ENCODE measurements at regions not wholly inside any gene's neighbourhood (a gene's known extent, or its start where the extent isn't known, plus 50 kb on each side); places are given as distances from the start of the nearest gene placed in this dataset.

GRCh38 chr7:126213876-126214275, 1038.9 kb downstream of the GRM8 start:
- Histone ChIP-seq H3K27ac (ENCODE audit: extremely low read depth, low read depth, low read length) (no peak overlapping the region), H3K36me3 (ENCODE audit: control insufficient read depth, insufficient read depth, low read length) (no peaks in the 10 kb centered on the region), H3K9me3 (replicated peaks; ENCODE audit: control insufficient read depth, insufficient read depth, low read depth, low read length) (no peaks in the 10 kb centered on the region; the same call in 1 of the 2 replicates), H4K20me1 (replicated peaks; ENCODE audit: control insufficient read depth, insufficient read depth, low read length) (no peaks in the 10 kb centered on the region), H3K79me2 (ENCODE audit: control insufficient read depth, insufficient read depth, low read length) (no peaks in the 10 kb centered on the region), H3K4me3 (no peak overlapping the region), H3K9me1 (ENCODE audit: control insufficient read depth, insufficient read depth, low read length) (no peaks in the 10 kb centered on the region), H3K9ac (ENCODE audit: insufficient read depth in 1 of 2, low read depth in 2 of 2, low read length in 2 of 2) (no peak overlapping the region), H3K27me3 (ENCODE audit: control insufficient read depth in 2 of 2, insufficient read depth in 2 of 2, low read length in 2 of 2) (no peaks in the 10 kb centered on the region), H3K4me1 (replicated peaks in 1 of 2; ENCODE audit: control insufficient read depth in 2 of 2, insufficient read depth in 2 of 2, low read length in 2 of 2) (no peaks in the 10 kb centered on the region), H2AFZ (ENCODE audit: low read depth, low read length) (no peak overlapping the region), H3K4me2 (ENCODE audit: insufficient read depth, low read length) (no peak overlapping the region)
- ChIA-PET POLR2A (no interaction called here), CTCF (ENCODE audit: low intra/inter-chr PET ratio) (no interaction called here)
- in situ Hi-C loops (cut with MboI) (no loop called here), intact Hi-C loops (cut with micrococcal nuclease) (no loop called here)
- no peak for ATAC-seq
- DNase-seq (ENCODE audit: extremely low read depth in 1 of 4, low spot score in 3 of 4) = no peak
- no peak for TF ChIP-seq HDAC3 (IDR thresholded peaks at IDR 0.05; ENCODE audit: borderline replicate concordance, partially characterized antibody)
- no peak for TF ChIP-seq CTCF (IDR thresholded peaks at IDR 0.05 in 2 of 3, conservative IDR thresholded peaks at IDR 0.05 in 1 of 3; ENCODE audit: insufficient read depth in 2 of 3, low read depth in 1 of 3, low read length in 3 of 3)
- 0% methylated on average over 1 of the region's 1 CpG for WGBS (ENCODE audit: insufficient coverage, low coverage, missing lambda C conversion rate)
- FAIRE-seq = no peak
- BruUV-seq (replicated peaks) = no TSS peak

- CTCF ChIA-PET (ENCODE audit: low intra/inter-chr PET ratio) = no interaction called here
- Histone ChIP-seq H3K9ac (ENCODE audit: insufficient read depth in 1 of 2, low read depth in 2 of 2, low read length in 2 of 2) (no peak overlapping the region), H3K4me2 (ENCODE audit: insufficient read depth, low read length) (no peak overlapping the region), H3K9me3 (replicated peaks; ENCODE audit: control insufficient read depth, insufficient read depth, low read depth, low read length) (no peaks in the 10 kb centered on the region), H3K4me1 (replicated peaks in 1 of 2; ENCODE audit: control insufficient read depth in 2 of 2, insufficient read depth in 2 of 2, low read length in 2 of 2) (no peaks in the 10 kb centered on the region), H3K4me3 (no peak overlapping the region), H2AFZ (ENCODE audit: low read depth, low read length) (no peak overlapping the region), H3K27me3 (ENCODE audit: control insufficient read depth in 2 of 2, insufficient read depth in 2 of 2, low read length in 2 of 2) (no peaks in the 10 kb centered on the region), H3K36me3 (ENCODE audit: control insufficient read depth, insufficient read depth, low read length) (no peaks in the 10 kb centered on the region), H4K20me1 (replicated peaks; ENCODE audit: control insufficient read depth, insufficient read depth, low read length) (no peaks in the 10 kb centered on the region), H3K9me1 (ENCODE audit: control insufficient read depth, insufficient read depth, low read length) (no peaks in the 10 kb centered on the region), H3K27ac (ENCODE audit: extremely low read depth, low read depth, low read length) (no peak overlapping the region), H3K79me2 (ENCODE audit: control insufficient read depth, insufficient read depth, low read length) (no peaks in the 10 kb centered on the region)
- BruUV-seq (replicated peaks) = no TSS peak
- no peak for TF ChIP-seq FOXA1 (IDR thresholded peaks at IDR 0.05; ENCODE audit: borderline replicate concordance)
- no peak for TF ChIP-seq BRF2 (IDR thresholded peaks at IDR 0.05; ENCODE audit: borderline replicate concordance, insufficient read depth, insufficient read length)
- TF ChIP-seq MLLT1 (IDR thresholded peaks at IDR 0.05) = no peak
- TF ChIP-seq GATAD2B (IDR thresholded peaks at IDR 0.05; ENCODE audit: borderline replicate concordance) = no peak
- TF ChIP-seq ZNF584 (CRISPR knock-in tag; IDR thresholded peaks at IDR 0.05; ENCODE audit: low read depth) = no peak
- POLR2A ChIA-PET = no interaction called here
- FAIRE-seq (no peak), ATAC-seq (no peak), DNase-seq (ENCODE audit: extremely low read depth in 1 of 4, low spot score in 3 of 4) (no peak)
- in situ Hi-C loops (cut with MboI) = no loop called here
- intact Hi-C loops (cut with micrococcal nuclease) = no loop called here
Measured at GRCh38 chr7:126211875-126212274, 1040.9 kb downstream of the GRM8 start.
